Right hindlimb (tissue), 1 donor: ENCODE measurements at regions not wholly inside any gene's neighbourhood (a gene's known extent, or its start where the extent isn't known, plus 50 kb on each side); places are given as distances from the start of the nearest gene placed in this dataset.
A peak's percentile ranks its signal among the peaks of the same experiment; 100 is the strongest.

ENCODE experiments used
- DNase-seq: peaks from one replicate; pipeline ENCODE4 v3.0.0-alpha.2; 2018

- no peak for DNase-seq
These were observed 55.4 kb downstream of the CCER1 start for GRCh38 chr12:90899456-90900182.

GRCh38 chr12:90897986-90898385 lies 57.0 kb downstream of the CCER1 start:
- DNase-seq, result no peak

GRCh38 chr12:90897316-90897715 lies 57.7 kb downstream of the CCER1 start:
- no peak for DNase-seq

- no peak for DNase-seq
These were observed 58.2 kb downstream of the CCER1 start for GRCh38 chr12:90896821-90897220.

- DNase-seq, result no peak
These were observed 58.8 kb downstream of the CCER1 start for GRCh38 chr12:90896164-90896563.

- no peak for DNase-seq
These were observed 66.7 kb downstream of the CCER1 start for GRCh38 chr12:90888316-90888715.

GRCh38 chr12:90883456-90883855 lies 71.5 kb downstream of the CCER1 start:
- DNase-seq, result no peak

- no peak for DNase-seq
These were observed 83.3 kb downstream of the CCER1 start for GRCh38 chr12:90871726-90872096.

- no peak for DNase-seq
These were observed 83.8 kb downstream of the CCER1 start for GRCh38 chr12:90870971-90871725.

GRCh38 chr12:90868626-90869025 lies 86.3 kb downstream of the CCER1 start:
- no peak for DNase-seq

GRCh38 chr12:90859591-90859990 lies 95.4 kb downstream of the CCER1 start:
- no peak for DNase-seq

- peak; percentile 26 for DNase-seq
These were observed 96.7 kb downstream of the CCER1 start for GRCh38 chr12:90858252-90858651.

GRCh38 chr12:90855534-90855933 lies 99.4 kb downstream of the CCER1 start:
- DNase-seq, result no peak

- peak; percentile 25 for DNase-seq
These were observed 100.8 kb downstream of the CCER1 start for GRCh38 chr12:90854136-90854689.

- DNase-seq, result no peak
These were observed 102.9 kb downstream of the CCER1 start for GRCh38 chr12:90851800-90852718.

GRCh38 chr12:90842477-90842876 lies 112.5 kb downstream of the CCER1 start:
- no peak for DNase-seq

- DNase-seq, result no peak
These were observed 113.6 kb downstream of the CCER1 start for GRCh38 chr12:90841336-90841735.

GRCh38 chr12:90839346-90839745 lies 115.6 kb downstream of the CCER1 start:
- DNase-seq, result no peak

- DNase-seq, result no peak
These were observed 118.3 kb downstream of the CCER1 start for GRCh38 chr12:90836689-90837088.

GRCh38 chr12:90833228-90833627 lies 121.7 kb downstream of the CCER1 start:
- DNase-seq, result no peak

- no peak for DNase-seq
These were observed 122.5 kb downstream of the CCER1 start for GRCh38 chr12:90832427-90832826.

GRCh38 chr12:90831712-90832111 lies 123.3 kb downstream of the CCER1 start:
- no peak for DNase-seq

GRCh38 chr12:90829044-90829443 lies 125.9 kb downstream of the CCER1 start:
- no peak for DNase-seq
